HG02870 (cell line): ENCODE measurements at regions not wholly inside any gene's neighbourhood (a gene's known extent, or its start where the extent isn't known, plus 50 kb on each side); places are given as distances from the start of the nearest gene placed in this dataset.
"Not testable (repeated sequence)": the region's sequence is repeated elsewhere in the genome, so short reads cannot be mapped to it uniquely, and the experiment has no call there.

ENCODE experiments used
- ATAC-seq: cut with Tn5 transposase; IDR thresholded peaks from one replicate; pipeline ENCODE4 v1.9.1; 2021; ENCODE audit warnings: mild to moderate bottlenecking, moderate library complexity; ENCODE audit not compliant: unreplicated experiment

DNA sequence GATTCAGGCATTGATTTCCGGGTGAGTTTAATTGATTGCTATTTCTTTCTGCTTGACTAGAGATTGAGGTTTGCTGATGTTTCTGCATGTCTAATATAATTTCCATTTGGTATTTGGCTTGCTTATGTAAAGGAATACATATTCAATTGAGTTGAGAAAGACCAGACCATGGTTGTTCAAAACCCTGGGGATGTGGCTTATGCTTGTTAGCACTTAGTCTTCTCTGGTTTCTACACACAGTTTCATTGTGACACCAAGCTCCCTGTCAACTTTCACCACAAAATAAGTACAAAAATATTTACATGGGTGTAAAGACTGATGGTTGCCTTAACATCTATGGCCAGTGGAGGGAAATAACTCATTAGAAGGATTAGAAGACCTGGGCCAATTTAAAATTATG lies 209.6 kb downstream of the CDH26 start:
- no peak for ATAC-seq

- no peak for ATAC-seq
Observed at GRCh38 chr20:60168963-60169362, 210.7 kb downstream of the CDH26 start.

GRCh38 chr20:60170116-60170515 lies 211.9 kb downstream of the CDH26 start:
- ATAC-seq: no peak

GRCh38 chr20:60171313-60171712 lies 213.1 kb downstream of the CDH26 start:
- no peak for ATAC-seq

DNA sequence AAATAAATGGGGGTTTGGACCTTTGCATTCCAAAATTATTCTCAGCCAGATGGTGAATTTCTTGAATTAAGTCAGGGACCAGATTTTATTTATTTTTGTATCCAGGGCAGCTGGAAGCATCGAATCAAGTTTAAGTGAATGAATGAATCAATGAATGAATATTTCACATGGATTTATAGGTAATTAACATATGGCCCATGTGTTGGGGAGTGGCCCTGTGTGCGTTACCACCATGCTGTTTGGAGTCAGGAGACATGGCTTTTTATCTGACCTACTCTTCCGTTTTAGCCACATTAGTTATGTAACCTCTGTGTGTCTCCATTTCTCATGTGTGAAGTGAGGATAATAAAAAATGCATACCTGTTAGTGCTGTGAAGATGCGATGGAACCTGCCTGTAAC lies 213.5 kb downstream of the CDH26 start:
- no peak for ATAC-seq

DNA sequence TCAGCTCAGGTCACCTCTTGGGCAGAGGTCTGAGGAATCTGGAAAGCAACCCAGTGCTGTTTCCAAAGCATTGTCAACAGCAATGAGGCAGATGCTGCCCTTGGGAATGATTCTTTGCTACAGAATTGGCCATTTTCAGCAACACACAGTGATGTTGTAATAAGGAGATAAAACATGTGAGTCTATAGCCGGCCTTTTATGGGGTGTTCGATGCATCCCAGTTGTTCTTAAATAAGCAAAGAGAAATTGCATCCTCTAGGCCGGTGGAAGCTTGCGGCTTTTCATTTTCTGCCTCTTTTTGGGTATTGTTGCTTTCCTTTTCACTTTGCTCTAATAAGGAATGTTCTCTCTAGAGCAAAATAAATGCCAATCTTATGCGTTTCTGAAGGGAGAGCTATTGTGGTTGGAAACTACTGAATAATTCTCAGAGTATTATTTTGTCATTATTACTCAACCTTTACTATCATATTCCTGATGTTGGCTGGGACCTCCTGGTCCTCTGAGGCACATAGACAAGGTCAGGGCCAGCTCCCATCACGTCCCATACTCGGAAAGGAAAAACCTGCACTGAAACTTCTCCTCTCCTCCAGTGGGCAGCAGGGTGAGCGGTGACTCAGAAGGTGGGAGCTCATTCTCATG lies 214.2 kb downstream of the CDH26 start:
- ATAC-seq: no peak

DNA sequence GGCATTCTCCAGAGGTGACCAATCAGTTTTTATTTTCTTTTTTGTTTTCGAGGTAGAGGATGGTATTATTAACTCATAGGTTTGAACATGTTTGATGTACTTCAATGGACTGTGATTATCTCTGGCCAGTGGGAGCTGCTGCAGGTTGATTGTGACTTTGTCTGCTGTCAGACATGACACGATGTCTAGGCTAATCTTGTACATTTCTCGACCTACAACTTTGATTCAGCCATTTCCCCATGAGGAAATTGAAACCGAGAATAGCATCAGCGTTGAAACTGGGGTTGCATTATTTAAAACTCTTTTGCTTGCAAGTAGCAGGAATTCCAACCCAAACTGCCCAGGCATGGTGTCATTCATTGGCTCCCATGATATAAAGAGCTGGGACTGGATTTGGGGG lies 218.9 kb downstream of the CDH26 start:
- no peak for ATAC-seq

GRCh38 chr20:60180986-60181385 lies 222.8 kb downstream of the CDH26 start:
- ATAC-seq: no peak

GRCh38 chr20:60186412-60186811 lies 228.2 kb downstream of the CDH26 start:
- no peak for ATAC-seq

- ATAC-seq: no peak
Observed at GRCh38 chr20:60187683-60188082, 229.5 kb downstream of the CDH26 start.

DNA sequence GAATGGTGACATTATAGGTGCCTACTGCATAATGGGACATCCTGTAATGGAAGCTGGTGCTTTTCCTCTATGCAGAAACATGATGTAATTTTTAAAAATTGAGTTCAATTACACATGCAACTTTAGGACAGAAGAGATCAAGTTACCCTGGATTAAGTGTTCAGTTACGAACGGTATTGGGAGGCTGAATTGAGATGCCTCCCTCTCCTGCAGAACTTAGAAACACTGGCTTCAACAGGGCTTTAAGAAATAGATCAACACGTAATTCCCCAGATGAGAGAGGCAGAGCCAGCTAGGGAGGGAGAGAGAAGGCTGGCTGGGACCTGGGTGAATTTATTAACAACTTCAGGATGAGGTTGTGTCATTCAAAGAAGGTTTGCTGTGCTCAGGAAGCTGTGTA lies 232.8 kb downstream of the CDH26 start:
- no peak for ATAC-seq

GRCh38 chr20:60192326-60192725 lies 234.1 kb downstream of the CDH26 start:
- ATAC-seq: no peak

GRCh38 chr20:60199132-60199531 lies 240.9 kb downstream of the CDH26 start:
- not testable (repeated sequence) for ATAC-seq

GRCh38 chr20:60199866-60200265 lies 241.6 kb downstream of the CDH26 start:
- no peak for ATAC-seq

- no peak for ATAC-seq
Observed at GRCh38 chr20:60200305-60200918, 242.2 kb downstream of the CDH26 start.

DNA sequence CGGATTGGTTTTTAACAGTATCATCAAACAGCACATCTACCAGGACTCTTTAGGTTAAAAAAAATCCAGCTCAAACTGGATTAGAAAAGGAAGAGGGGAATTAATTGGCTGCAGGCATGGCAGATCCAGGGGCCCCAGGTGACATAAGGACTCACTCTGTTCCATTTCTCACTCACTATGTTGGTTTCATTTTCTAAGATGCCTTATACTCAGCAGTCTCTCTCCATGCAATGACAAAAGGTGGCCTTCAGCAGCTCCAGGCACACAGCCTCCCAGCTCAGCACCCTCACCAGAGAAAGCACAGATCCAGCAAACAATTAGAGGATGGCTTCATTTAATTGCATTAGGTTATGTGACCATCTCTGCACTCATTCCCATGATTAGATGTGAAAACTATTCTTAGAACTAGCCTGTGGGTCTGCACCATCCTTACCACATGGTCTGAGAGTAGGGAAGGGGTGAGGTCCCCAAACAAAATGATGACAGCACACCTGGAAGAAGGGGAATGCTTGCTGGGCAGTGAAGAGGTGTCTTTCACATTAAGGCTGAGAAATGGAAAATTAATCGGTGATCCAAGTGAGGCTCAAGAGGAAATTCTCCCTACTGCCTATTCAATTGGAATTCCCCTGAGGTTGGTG lies 243.1 kb downstream of the CDH26 start:
- no peak for ATAC-seq

DNA sequence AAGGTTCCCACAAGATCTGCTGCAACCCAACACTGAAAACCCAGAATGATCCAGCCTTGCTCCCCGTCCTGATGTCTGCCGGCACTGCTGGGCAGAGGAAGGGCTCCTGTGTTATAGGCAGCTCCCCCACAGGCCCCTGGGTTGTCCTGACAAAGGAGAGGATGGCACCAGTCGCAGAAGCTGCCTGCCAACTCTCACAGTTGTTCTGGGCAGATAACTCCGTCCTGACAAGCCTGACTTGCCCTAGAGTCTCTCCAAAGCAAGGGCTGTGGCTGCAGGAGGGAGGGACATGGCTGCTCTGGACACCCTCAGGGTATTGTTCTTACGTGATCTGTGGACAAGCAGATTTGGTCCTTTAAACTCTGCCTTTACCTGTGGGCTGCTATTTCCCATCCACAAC lies 243.8 kb downstream of the CDH26 start:
- ATAC-seq: no peak

DNA sequence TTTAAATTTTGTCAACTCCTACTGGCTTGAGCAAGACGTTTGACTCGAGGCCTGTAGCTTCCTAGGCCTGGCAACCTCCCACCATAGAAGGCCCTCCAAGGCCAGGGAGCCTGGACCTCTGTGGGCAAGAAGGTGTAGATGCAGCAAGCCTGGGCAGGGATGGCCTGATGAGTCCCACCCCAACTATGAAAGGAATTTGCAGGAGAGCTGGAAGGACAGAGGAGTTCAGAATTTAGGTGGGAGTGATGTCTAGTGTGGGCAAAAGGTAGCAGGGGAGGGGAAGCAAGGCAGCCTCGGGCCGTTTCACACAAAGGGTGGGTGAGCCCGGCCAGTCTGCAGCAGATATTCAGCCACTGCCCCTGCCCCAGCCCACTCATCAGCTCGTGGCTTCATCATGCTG lies 245.2 kb downstream of the CDH26 start:
- no peak for ATAC-seq

DNA sequence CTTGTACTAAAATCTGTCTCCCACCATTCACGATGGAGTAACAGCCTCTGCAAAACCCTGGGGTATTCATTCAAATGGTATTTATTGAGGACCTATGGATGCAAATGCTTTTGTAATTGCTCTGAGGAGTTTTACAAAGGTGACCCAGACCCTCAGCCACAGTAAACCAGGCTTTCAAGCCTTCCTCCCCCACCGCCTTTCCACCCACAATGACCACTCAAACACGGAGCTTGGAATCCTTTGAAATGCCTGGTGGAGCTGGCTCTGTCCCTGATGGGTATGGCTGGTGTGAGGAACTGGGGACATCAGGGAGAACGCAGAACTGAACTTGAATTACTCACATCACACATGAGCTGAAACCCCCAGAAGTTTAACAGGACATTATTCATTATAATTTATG lies 246.4 kb downstream of the CDH26 start:
- no peak for ATAC-seq

DNA sequence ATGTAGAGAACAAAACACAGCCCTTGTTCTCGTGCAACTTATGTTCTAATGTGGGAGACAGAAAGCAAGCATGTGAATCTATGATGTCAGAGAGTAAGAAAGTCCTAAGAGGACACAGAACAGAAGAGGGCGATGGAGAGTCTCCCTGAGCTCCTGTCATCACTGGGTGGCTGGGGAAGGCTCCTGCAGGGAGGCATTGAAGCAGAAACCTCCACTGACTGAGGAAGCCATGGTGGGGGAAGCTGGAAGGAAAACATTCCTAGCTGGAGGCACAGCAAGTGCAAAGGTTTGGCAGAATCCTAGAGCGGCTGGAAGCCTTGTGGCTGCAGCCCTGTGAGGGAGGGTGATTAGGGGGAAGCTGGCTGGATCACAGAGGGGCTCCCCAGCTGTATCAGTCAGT lies 248.0 kb downstream of the CDH26 start:
- ATAC-seq: no peak

DNA sequence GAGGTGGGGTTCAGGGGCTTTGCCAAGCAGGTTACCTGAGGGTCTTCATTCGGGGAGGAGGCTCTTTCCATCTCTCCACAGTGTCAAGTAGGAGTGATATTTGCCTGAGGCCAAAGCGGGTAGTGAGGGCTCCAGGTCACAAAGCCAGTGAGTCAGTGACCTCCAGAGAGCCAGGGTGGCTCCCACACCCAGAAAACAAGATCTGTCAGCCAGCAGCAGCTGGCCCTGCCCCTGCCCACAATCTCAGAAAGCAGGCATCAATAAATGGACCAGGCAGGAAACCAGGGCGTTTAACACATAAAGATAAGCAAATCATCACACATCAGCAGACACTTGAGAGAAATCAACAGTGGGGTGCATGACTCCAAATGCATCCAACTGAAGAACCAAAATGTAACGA lies 250.8 kb downstream of the CDH26 start:
- no peak for ATAC-seq

- peak; percentile 65 for ATAC-seq
Observed at GRCh38 chr20:60210779-60211617, 252.8 kb downstream of the CDH26 start.
